DND-41 (cell line): ENCODE measurements at regions not wholly inside any gene's neighbourhood (a gene's known extent, or its start where the extent isn't known, plus 50 kb on each side); places are given as distances from the start of the nearest gene placed in this dataset.
"Not testable (repeated sequence)": the region's sequence is repeated elsewhere in the genome, so short reads cannot be mapped to it uniquely, and the experiment has no call there.

Experiments used
- ATAC-seq: fragments of 200-7000 bp; cut with Tn5 transposase; 3 replicates; pipeline ENCODE4 v1.9.1; 2021; ENCODE audit warnings: low read depth; ENCODE audit not compliant: insufficient read depth
- DNase-seq: peaks from one replicate; pipeline ENCODE4 v3.0.0-alpha.2; 2020
- H2AFZ ChIP-seq: 2 replicates; pipeline ENCODE4 v1.6.0; 2012; ENCODE audit warnings: low read depth, low read length
- H3K27ac ChIP-seq: 2 replicates; pipeline ENCODE4 v1.5.1; 2012; ENCODE audit warnings: low read length, inconsistent platforms
- H3K27me3 ChIP-seq: fragments of 200-600 bp; sonication (generic); 2 replicates; pipeline ENCODE4 v1.6.0; 2012; ENCODE audit warnings: low read length, mild to moderate bottlenecking, inconsistent platforms; ENCODE audit not compliant: insufficient read depth, poor library complexity
- H3K36me3 ChIP-seq: 2 replicates; pipeline ENCODE4 v1.5.1; 2012; ENCODE audit warnings: low read length, inconsistent platforms; ENCODE audit not compliant: insufficient read depth
- H3K4me1 ChIP-seq: 2 replicates; pipeline ENCODE4 v1.5.1; 2012; ENCODE audit warnings: mild to moderate bottlenecking, low read length; ENCODE audit not compliant: insufficient read depth
- H3K4me2 ChIP-seq: 2 replicates; pipeline ENCODE4 v1.6.0; 2012; ENCODE audit warnings: mild to moderate bottlenecking, moderate library complexity, low read length, inconsistent platforms; ENCODE audit not compliant: insufficient read depth
- H3K4me3 ChIP-seq, 2 experiments: fragments of 200-600 bp in 1 of 2; shearing (Covaris generic) in 1 of 2; 2 replicates each; pipeline ENCODE4 v1.5.1; 2012 to 2016; ENCODE audit warnings: inconsistent platforms in 2 of 2, low read length in 2 of 2, mild to moderate bottlenecking in 2 of 2, low read depth in 1 of 2, moderate library complexity in 1 of 2
- H3K79me2 ChIP-seq: 2 replicates; pipeline ENCODE4 v1.6.0; 2012; ENCODE audit warnings: low read length, inconsistent platforms; ENCODE audit not compliant: insufficient read depth
- H3K9ac ChIP-seq: 2 replicates; pipeline ENCODE4 v1.6.0; 2012; ENCODE audit warnings: low read depth, mild to moderate bottlenecking, inconsistent platforms, low read length, moderate library complexity
- H3K9me3 ChIP-seq: 2 replicates; pipeline ENCODE4 v1.5.1; 2012; ENCODE audit warnings: low read length, moderate library complexity, mild to moderate bottlenecking, inconsistent platforms; ENCODE audit not compliant: insufficient read depth, severe bottlenecking
- H4K20me1 ChIP-seq: 2 replicates; pipeline ENCODE4 v1.6.0; 2012; ENCODE audit warnings: low read length; ENCODE audit not compliant: insufficient read depth
- EZH2 ChIP-seq: IDR thresholded peaks from 3 replicates; pipeline ENCODE4 v1.6.1; 2012; ENCODE audit warnings: borderline replicate concordance, low read depth, mild to moderate bottlenecking, moderate library complexity, low read length, inconsistent platforms; ENCODE audit not compliant: severe bottlenecking
- TF ChIP-seq, protein P1 (sequence below): IDR thresholded peaks from 2 replicates; pipeline ENCODE4 v1.5.1; 2012; ENCODE audit warnings: borderline replicate concordance, low read length, moderate library complexity, mild to moderate bottlenecking; ENCODE audit not compliant: poor library complexity, severe bottlenecking; ENCODE audit errors: extremely low read depth

DNA sequence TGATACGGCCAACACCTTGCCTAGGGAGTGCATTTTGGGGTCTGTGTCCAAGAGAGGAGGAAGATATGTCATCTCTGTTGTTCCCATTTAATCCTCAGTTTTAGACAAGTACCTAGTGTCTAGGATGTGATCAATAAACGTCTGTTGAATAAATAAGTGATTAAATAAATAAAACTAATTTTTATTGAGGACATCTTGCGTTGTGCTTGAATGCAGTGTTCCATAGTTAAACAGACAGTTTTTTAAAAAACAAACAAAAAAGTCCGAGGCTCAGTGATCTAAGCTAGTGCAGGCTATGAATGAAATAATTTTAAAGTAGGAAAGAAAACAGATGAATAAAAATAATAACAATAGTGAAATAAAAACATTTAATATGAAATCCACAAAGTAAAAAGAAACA lies 283.0 kb upstream of the MAF start:
- Histone ChIP-seq H3K27me3 (no peaks in the 10 kb centered on the region), H3K36me3 (no peaks in the 10 kb centered on the region), H3K4me2 (no peak overlapping the region), H3K79me2 (no peaks in the 10 kb centered on the region), H3K4me1 (no peaks in the 10 kb centered on the region), H2AFZ (no peak overlapping the region), H4K20me1 (no peaks in the 10 kb centered on the region), H3K4me3 (no peak overlapping the region), H3K27ac (no peak overlapping the region), H3K9me3 (no peaks in the 10 kb centered on the region), H3K9ac (no peak overlapping the region)
- DNase-seq (no peak), ATAC-seq (no peak)
- no peak for TF ChIP-seq EZH2
- TF ChIP-seq, protein P1, sequence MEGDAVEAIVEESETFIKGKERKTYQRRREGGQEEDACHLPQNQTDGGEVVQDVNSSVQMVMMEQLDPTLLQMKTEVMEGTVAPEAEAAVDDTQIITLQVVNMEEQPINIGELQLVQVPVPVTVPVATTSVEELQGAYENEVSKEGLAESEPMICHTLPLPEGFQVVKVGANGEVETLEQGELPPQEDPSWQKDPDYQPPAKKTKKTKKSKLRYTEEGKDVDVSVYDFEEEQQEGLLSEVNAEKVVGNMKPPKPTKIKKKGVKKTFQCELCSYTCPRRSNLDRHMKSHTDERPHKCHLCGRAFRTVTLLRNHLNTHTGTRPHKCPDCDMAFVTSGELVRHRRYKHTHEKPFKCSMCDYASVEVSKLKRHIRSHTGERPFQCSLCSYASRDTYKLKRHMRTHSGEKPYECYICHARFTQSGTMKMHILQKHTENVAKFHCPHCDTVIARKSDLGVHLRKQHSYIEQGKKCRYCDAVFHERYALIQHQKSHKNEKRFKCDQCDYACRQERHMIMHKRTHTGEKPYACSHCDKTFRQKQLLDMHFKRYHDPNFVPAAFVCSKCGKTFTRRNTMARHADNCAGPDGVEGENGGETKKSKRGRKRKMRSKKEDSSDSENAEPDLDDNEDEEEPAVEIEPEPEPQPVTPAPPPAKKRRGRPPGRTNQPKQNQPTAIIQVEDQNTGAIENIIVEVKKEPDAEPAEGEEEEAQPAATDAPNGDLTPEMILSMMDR: no peak

DNA sequence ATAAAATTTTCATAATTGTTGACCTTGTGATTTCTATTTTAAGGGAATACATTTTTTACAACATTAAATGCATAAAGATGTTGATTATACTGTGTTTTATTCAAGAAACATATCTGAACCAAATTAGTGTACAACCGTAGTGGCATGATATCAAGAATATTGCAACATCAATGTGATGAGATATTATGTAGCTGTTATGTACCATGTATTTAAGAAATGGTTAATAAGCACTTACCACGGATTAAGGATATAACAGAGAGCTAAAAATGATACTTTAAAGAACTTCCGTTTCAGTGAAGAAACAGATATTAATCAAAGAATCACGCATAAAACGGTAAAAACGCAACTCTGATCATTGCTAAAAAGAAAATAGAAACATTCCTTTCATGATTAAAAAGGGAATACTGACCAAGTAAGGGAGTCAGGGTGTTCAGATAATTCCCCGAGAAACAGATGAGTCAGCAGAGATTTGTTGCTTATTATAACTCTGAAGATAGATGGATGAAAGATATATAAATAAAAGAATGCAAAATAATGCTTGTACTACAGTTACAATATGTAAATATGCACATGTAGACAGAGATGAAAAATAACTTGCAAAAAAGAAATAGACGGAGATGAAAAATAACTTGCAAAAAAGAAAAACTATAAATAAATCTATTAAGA lies 281.9 kb upstream of the MAF start:
- ATAC-seq (no peak), DNase-seq (no peak)
- no peaks in the 10 kb centered on the region for H3K27me3 ChIP-seq
- H3K79me2 ChIP-seq: no peaks in the 10 kb centered on the region
- TF ChIP-seq EZH2: no peak
- TF ChIP-seq, protein P1: no peak
- no peak overlapping the region for H3K4me2 ChIP-seq
- no peak overlapping the region for H2AFZ ChIP-seq
- H3K27ac ChIP-seq: no peak overlapping the region
- no peak overlapping the region for H3K9ac ChIP-seq
- H3K4me1 ChIP-seq: no peaks in the 10 kb centered on the region
- no peaks in the 10 kb centered on the region for H3K9me3 ChIP-seq
- no peaks in the 10 kb centered on the region for H3K36me3 ChIP-seq
- H3K4me3 ChIP-seq: no peak overlapping the region
- H4K20me1 ChIP-seq: no peaks in the 10 kb centered on the region

- H3K27me3 ChIP-seq, H3K4me2 ChIP-seq, H4K20me1 ChIP-seq, ATAC-seq, H3K4me3 ChIP-seq, H2AFZ ChIP-seq, DNase-seq, H3K4me1 ChIP-seq, H3K9ac ChIP-seq, H3K27ac ChIP-seq, H3K36me3 ChIP-seq, H3K79me2 ChIP-seq, H3K9me3 ChIP-seq: not testable (repeated sequence)
Observed at GRCh38 chr16:79881107-79881506, 280.6 kb upstream of the MAF start.

DNA sequence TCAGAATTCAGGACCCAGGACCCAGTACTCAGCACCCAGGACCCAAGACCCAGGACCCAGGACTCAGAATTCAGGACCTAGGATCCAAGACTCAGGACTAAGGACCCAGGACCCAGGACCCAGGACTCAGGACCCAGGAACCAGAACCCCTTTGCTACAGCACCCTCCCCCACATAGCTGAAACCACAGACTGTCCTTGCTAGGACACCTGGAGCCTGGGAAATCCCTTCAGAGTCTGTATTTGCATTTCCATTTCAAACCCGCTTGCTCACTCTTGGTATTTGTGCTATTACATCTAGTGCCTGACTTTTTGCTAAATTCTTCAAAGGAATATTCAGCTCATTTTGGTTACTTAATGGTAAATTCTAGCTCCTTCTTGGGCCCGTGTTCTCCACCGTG lies 275.8 kb upstream of the MAF start:
- Histone ChIP-seq H3K27ac (no peak overlapping the region), H3K79me2 (no peaks in the 10 kb centered on the region), H3K4me1 (no peaks in the 10 kb centered on the region), H2AFZ (no peak overlapping the region), H4K20me1 (no peaks in the 10 kb centered on the region), H3K4me2 (no peak overlapping the region), H3K4me3 (no peak overlapping the region), H3K36me3 (no peaks in the 10 kb centered on the region), H3K9me3 (no peaks in the 10 kb centered on the region), H3K9ac (no peak overlapping the region), H3K27me3 (no peaks in the 10 kb centered on the region)
- no peak for TF ChIP-seq EZH2
- TF ChIP-seq, protein P1: no peak
- ATAC-seq (no peak), DNase-seq (no peak)
